Hepatocyte (in vitro differentiated cells): ENCODE measurements at regions not wholly inside any gene's neighbourhood (a gene's known extent, or its start where the extent isn't known, plus 50 kb on each side); places are given as distances from the start of the nearest gene placed in this dataset.

Source experiments
- CTCF ChIP-seq: fragments of 200-600 bp; sonication (generic); IDR thresholded peaks from 2 replicates; pipeline ENCODE4 v1.5.1; 2016; ENCODE audit warnings: antibody characterized with exemption, mild to moderate bottlenecking; ENCODE audit not compliant: poor library complexity
- EZH2 ChIP-seq: fragments of 200-600 bp; sonication (generic); IDR thresholded peaks from 2 replicates; pipeline ENCODE4 v1.6.1; 2016; ENCODE audit warnings: antibody characterized with exemption, mild to moderate bottlenecking, borderline replicate concordance

- TF ChIP-seq CTCF (no peak), EZH2 (no peak)
Measured at GRCh38 chr4:1516881-1517480, 110.7 kb upstream of the NKX1-1 start.
